Iris pigment epithelial cell (primary cell): ENCODE measurements at regions not wholly inside any gene's neighbourhood (a gene's known extent, or its start where the extent isn't known, plus 50 kb on each side); places are given as distances from the start of the nearest gene placed in this dataset.
"Not testable (repeated sequence)": the region's sequence is repeated elsewhere in the genome, so short reads cannot be mapped to it uniquely, and the experiment has no call there.

ENCODE experiments used
- DNase-seq: peaks from one replicate; pipeline ENCODE4 v3.0.0-alpha.2; 2011; ENCODE audit warnings: low read depth

DNA sequence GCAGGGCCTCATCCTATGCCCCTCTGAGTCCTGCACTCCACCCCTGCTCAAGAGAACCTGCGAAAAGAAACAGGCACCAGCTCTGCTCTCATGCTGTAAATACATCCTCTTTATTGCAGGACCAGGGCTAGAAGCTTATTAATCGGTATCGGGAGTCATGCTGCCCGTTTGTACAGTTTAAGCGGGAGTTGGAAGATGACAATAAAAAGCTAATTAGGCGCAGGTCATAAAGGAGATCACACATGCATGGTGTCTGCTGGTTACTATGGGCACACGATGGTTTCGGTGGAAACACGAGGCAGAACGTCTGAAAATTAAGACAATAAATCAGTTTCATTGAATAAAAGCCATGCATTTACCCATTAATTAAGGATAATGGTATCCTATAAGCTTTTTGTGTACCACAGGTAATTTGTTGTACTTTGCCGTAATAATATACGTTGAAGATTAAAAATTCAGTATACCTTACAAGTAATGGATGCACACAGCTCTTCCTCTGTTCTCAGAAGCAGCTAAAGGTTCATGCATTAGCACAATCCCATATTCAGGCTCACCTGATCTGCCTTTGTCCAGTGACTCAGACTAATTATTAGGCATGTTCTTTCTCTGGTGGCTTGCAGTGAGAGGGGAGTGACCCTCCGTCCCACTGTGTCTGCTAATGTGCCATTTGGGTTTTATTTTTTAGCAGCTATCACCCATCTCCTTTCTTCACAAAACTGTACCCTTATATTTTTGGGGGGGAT lies 406.0 kb downstream of the TSHZ3 start:
- DNase-seq = no peak

DNA sequence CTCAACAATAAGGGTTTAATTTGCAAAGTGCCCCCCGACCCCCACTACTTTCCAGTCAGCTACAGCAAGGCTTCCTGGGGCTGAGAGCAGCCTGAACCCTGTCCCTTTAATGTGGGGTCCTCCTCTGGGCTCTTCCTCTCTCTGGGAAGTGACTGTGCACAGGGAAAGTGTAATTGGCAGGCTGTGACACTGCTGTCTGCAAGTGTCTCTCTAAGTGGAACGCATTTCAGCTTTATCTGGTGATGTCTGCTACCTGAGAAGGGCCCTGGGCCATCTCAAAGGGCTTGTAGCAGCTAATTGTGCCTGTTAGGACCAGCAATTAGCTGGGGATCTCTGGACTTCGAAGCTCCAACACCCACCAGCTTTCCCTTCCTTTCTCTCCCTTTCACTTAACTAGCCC lies 406.6 kb downstream of the TSHZ3 start:
- no peak for DNase-seq

DNA sequence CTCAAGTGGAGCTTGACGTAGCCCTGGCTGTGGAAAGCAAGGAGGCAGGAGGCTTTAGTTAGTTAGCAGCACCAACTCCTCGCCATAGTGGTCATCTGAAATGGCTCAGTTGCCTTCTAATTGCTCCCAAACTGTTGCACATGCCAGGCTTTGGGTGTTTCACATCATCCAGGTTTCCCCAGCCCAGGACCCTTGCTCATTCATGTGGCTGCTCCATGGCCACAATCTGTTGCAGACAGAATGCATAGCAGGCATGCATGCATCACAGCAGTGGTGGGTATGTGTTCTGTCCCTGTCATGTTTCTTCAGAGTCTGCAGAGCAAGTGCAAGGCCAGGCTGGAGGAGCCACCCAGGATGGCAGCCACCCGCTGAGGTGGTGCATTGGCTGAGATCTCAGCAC lies 407.6 kb downstream of the TSHZ3 start:
- no peak for DNase-seq

DNA sequence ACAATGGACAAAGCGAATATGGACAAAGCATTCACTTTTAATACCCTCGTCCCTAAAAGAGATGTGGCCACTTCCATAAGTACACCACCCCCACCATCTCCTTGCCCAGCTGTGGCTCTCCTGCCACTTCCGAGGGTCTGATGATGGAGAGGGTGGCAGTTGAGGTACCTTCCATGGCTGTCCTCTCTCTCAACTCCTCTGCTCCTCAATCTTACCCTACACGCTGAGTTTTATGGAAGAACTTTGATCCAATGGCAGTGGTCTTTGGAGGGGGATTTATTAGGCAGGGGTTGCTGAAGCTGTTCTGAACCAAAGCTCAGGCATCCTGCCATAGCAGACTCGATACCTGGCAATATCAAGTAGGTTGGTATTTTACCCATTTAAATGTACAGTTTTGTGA lies 413.0 kb downstream of the TSHZ3 start:
- DNase-seq = no peak

DNA sequence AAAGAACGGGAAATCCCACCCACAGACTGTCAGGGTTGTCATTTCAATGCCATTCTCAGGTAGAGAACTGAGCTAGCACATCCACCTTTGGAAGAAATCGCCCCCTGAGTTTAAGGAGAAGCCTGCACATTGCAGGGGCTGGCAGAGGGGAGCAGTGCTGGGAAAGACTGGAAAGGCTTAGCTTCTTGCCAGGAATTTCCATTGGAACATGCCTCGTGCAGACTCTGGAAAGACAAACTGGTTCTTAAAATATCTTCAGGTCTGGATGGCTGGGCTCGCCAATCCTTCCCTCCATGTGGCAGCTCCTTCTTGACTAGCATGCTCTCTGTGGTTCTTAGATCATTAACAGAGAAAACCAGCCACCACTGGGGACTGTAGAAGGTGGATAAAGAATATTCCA lies 414.1 kb downstream of the TSHZ3 start:
- DNase-seq = no peak

DNA sequence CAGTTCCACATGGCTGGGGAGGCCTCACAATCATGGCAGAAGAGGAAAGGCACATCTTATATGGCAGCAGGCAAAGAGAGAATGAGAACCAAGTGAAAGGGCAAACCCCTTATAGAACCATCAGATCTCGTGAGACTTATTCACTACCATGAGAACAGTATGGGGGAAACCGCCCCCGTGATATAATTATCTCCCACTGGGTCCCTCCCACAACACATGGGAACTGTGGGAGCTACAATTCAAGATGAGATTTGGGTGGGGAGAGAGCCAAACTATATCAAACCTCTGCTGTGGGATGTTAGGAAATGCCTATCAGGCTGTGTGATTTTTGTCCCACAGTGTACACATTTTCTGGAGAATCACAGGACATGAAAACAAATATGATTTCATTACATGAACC lies 415.8 kb downstream of the TSHZ3 start:
- not testable (repeated sequence) for DNase-seq

DNA sequence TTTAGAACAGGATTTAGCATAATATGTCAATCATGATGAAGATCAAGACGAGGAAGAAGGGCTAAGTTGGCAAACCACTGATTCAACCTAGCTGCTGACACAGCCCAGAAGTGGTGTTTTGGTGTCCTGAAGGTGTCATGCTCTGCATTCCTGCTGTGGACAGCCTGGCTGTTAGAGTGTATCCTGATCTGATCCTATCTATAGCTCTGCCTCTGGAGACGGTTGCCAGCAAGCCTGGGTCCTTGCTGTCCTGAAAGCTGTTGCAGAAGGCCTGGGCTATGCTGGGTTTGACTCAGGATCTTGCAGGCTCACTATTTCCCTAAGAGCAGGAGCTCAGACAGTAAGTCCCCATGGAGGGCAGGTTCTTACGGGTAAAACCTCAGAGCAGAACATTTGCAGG lies 416.4 kb downstream of the TSHZ3 start:
- DNase-seq = no peak

DNA sequence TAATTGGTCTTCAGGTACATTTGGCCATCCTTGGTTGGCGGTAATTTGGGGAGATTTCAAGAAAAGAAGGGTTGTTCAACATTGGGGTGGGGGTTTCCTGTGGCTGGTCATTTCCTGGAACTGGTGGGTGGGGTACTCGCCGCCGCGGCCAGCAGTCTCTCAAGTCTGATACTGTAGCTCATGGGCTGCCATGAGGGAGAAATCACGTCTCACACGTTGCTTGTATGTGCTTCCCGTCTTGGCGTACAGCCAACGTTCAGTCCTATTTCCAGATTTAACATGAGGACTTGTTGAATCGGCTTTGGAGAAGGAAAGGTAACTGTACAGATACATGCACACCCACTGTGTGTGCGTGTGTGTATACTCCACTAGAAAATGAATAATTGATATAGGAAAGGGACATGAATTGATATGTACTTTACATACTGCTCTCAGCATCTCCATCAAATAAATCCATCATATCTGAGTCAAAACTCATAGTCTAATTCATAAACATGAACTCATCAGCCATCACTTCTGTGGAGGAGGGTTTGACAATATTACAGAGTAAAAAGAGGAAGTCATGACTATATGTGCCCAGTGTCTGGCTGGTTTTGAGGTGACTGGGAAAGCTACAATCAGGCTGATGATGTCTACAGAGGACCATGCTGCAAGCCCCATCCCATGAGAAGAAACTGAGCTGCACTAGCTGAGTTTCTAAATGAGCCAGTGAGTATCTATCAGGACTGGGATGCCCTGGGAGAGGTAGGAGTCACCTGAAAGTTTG lies 418.1 kb downstream of the TSHZ3 start:
- no peak for DNase-seq

DNA sequence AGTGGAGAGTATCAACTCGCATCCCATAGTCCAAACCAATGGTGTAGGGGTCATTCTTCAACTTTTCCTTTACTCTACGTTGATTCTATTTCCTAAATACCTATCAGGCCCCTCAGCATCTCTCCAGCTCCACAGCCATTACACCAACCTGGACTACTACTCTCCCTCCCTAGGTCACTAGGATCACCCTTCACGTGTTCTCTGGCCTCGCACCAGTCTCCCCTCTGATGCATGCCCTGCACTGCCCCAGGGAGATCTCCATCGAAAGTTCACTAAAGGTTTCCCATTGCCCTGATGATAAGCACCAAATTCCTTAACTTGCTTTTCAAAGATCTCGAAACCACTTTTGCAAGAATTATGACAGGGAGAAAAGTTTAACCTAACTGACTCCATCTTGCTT lies 421.5 kb downstream of the TSHZ3 start:
- no peak for DNase-seq

DNA sequence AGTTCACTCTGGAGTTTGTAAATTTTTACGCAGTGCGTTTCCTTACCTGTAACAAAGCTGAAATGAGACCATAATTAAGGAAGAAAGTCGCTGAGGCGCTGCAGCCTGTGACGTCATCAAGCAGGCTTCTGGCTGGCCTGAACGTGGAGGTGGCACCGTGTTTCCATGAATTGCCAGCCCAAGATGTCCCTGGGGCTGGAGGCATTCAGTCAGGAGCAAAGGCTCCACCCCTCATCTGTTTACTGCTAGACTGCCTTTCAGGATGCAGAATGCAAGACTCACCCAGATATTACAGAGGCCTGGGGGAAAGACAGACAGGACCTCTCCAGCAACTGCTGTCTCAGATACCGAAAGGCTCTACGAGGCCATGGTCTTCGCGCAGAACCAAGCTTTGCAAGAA lies 424.6 kb downstream of the TSHZ3 start:
- no peak for DNase-seq

DNA sequence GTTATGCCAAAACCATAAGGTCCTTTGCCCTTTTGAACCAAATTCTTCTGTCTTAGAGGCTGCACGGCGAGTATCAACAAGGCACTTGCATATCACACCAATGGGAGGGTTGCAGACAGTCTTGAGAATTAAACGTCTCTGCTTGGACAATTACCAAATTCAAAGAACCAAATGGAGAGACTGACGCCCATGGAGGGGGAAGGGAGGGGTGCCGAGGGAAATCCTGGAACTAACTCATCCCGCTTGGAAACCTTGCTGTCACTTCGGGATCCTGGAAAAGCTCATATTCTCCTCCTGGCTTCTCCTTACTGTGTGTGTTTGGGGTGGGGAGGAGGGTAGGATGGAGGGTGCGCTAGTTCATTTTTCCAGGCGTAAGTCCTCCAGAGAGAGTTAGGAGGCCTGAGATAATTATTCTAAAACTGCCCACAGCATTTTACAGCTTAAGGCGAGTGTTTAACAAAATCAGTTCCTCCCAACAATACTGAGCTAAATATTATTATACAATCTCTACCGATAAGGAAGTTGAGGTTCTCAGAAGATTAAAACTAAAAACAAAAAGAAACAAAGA lies 425.1 kb downstream of the TSHZ3 start:
- no peak for DNase-seq

DNA sequence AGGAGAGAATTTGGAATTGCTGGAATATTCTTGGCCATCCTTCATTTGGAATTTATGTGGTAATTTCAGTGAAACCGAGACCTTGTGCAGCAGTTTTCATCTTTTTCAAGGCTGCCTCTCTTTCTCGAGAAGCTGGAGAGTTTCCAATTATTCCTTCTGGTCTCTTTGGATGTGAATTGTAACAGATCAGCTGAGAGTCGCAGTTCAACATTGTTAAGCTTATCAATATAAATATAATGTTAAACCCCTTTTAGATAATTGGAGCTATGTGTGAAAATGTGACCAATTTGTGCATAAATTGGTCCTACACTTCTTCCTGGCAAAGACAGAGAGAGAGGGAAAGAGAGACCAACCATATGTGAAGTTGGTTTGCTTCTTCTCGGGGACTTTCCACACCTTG lies 425.6 kb downstream of the TSHZ3 start:
- DNase-seq = no peak

DNA sequence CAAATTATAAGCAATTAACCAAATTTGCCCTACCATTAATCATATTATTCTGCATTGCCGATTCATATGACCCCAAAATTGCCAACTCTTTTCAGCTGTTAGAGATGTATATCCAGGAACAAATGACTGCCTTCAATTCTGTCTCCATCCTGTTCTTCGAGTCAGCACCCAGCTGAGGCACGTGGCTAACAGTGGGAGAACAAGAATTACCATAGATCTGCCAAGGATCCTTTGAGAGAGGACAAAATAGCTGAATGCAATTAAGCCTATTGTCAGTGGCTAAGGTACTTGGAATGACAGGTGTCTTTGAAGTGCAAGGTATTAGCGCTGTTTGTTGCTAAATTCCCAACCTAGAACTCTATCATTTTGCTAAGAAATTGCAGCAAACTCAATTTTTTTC lies 426.1 kb downstream of the TSHZ3 start:
- no peak for DNase-seq

DNA sequence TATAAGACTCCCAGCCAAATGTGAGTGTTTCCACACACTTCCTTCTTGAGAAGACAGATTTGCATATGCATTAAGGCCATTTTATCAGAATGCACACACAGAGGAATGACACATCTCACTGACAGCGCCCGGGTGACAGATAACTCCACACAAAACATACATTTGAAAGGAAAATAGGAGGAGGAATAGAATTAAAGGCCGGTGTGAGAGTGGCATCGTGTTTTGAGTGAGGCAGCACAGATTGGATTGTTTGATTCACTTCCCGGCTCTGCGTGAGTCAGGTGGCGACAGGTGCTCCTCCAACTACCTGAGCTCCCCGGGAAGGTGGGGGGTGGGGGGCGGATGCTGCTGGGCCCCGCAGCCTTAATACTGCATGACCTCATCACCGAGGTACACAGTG lies 429.0 kb downstream of the TSHZ3 start:
- no peak for DNase-seq

DNA sequence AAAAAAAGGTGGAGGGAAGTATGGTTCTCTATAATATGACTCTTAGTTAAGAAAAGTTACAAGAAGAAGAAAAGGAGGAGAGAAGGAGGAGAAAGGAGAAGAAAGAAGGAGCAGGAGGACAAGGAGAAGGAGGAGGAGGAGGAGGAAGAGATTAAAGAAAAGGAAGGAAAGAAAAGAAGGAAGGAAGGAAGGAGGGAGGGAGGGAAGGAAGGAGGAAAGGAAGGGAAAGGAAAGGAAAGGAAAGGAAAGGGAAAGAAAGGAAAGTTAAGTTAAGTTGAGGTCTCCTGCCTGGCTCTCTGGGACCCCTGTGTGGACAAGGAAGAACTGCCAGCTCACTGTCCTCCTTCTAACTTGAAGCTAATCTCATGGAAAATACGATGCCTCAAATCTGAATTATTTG lies 429.5 kb downstream of the TSHZ3 start:
- no peak for DNase-seq

DNA sequence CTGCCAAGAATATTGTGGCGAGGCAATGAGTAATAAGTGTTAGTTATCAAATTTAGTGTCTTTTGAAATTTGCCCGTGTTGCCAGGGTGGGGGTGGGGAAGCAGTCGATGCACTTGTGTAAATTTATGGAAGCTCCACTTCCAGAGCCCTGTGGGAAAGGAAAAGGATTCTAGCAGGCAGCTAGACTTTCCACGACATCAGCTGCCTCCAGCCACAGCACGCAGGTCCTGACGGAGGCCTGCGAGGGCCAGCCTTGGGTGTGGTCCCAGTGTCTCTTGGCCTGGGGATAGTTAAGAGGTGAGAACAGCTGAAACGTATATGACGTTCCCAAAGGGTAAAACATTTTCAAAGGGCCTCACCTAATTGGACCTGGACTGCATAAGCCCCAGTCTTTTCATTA lies 433.0 kb downstream of the TSHZ3 start:
- no peak for DNase-seq

DNA sequence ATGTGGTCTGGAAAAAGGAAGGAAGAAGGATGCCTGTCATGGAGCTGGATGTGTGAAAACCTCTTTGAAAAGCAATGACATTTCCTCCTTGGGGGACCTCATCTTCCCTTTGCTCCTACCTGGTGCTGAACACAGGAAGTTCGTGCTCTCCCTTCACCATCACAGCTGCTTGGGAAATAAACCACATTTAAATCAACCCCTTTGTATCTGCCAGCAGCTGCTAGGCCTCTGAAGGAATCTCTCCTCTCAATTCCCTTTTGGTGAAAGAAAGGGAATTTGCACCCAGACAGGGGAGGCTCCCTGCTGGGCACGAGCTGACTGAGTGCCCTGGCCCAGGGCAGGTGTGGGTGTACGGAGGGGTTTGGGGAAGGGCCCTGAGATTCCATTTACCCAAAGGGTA lies 437.7 kb downstream of the TSHZ3 start:
- no peak for DNase-seq

DNA sequence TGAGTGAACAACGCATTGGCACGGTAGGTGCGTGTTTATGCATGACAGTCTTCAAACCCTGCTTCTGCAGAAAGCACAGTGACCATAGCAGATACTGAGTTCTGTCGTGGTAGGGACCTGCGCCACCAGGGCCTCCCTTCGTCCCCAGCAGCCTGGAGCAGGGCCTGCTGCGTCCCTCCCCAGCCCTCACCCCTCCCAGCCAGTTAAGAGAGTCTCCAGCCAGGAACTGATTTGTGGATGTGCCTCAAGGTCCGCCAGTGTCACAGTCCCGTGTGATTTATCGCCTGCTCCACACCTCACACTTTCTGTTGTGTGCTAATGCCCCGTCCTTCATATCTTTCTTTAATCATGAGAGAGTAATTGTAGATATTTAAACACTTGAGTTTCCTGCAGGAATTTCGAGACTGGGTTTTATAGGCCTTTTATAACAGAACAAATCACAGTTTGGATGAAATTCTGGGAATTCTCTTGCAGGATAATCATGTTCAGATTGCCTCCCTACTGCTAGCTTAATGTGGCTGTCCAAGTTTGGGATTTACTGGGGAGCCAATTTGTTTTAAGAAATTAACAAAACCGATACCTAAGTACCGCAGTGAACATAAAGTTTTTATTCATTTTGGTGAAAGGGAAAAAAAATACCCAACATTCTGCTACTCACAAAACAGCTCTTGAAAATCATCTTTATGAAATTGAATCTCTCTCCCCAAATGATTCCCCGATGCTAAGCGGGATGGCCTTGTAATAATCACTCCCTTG lies 438.6 kb downstream of the TSHZ3 start:
- no peak for DNase-seq

DNA sequence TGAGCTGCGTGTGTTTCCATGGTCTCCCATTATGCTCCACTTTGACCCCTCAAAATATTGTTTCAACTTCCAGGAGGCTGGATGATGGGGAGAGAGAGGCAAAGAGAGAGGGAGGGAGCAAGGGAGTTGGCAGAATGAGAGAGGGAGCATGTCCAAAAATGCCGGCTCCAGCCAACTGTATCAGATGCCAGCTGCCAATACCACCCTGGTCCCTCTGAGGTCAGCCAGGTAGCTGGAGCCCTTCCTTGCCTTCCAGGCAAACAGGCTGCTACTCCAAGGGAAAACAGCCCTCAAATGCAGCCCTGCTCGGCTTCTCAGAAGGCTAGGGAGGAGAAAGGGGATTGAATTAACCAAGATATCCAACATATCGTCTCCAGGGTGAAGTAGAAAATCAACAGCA lies 440.0 kb downstream of the TSHZ3 start:
- DNase-seq = no peak

DNA sequence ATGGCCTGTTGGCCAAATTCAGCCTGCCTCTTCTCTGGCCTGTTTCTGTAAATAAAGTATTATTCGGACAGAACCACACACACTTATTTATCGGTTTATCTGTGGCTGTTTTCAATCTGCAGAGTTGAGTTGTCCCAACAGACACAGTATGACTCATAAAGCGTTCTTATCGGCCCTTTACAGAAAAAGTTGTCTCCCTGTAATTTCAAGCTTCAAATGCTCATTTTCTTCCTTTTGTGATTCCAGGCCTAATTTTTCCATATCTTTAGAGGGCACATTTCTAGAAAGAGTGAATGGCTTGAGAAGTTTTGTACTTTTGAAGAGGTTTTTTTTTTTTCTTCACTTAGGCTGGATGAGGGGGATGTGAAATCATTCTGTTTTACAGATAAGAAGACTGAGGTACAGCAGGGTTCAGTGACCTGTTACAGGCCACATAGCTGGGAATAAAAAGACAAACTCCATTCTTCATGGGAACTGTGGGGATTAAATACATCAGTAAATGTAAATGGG lies 440.9 kb downstream of the TSHZ3 start:
- DNase-seq = no peak

DNA sequence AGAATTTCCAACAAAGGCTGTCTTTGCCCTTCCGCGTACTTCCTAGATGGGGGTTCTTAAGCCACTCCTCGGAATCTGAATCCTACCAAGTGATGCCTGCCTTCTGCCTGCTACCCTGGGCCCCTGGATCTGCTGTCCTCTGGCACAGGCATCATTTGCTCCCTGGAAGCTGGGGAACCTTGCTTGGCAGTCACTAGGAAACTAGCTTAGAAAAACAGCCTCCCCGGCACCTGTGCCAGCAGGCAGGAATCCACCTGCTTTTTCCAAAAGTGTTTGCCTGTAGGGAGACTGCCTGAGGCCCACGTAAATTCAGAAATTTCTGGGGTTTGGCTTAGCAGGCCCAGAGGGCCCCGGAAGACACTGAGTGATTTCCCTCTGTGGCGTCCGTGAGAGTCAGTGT lies 442.4 kb downstream of the TSHZ3 start:
- DNase-seq = no peak

DNA sequence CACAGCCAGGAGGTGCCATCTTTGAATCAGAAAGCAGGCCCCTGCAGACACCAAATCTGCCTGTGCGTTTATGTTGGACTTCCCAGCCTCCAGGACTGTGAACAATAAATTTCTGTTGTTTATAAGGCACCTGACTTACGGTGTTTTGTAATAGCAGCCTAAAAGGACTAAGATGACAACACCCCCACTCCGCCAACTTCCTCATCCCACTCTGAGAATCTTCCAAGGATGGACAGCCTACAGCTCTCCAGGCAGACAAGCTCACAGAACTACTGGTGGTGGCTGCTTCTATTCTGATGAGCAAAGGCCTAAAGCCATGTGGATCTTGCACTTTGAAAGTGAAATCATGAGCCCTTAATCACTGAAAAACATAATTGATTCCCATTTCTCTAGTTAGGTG lies 449.2 kb downstream of the TSHZ3 start:
- DNase-seq = no peak
